Breast epithelium (tissue), 3 donors: ENCODE measurements at regions not wholly inside any gene's neighbourhood (a gene's known extent, or its start where the extent isn't known, plus 50 kb on each side); places are given as distances from the start of the nearest gene placed in this dataset.

Source experiments
- POLR2A ChIP-seq: fragments of 450-650 bp; IDR thresholded peaks from one replicate; pipeline ENCODE4 v1.6.1; 2016; ENCODE audit warnings: antibody characterized with exemption, mild to moderate bottlenecking, moderate library complexity
- POLR2AphosphoS5 ChIP-seq, 3 donors: sonication (generic); formaldehyde crosslinking; IDR thresholded peaks; one replicate each; pipeline ENCODE4 v1.6.1; 2017; ENCODE audit warnings: antibody characterized with exemption in 3 of 3
- TF ChIP-seq, protein P1 (sequence below), 3 donors: fragments of 450-650 bp; IDR thresholded peaks; one replicate each; pipeline ENCODE4 v1.5.1; 2016 to 2017; ENCODE audit warnings: antibody characterized with exemption in 3 of 3, mild to moderate bottlenecking in 3 of 3, moderate library complexity in 3 of 3

GRCh38 chr9:74275872-74276508, 221.1 kb upstream of the RORB start:
- no peak for TF ChIP-seq POLR2A
- TF ChIP-seq, protein P1, sequence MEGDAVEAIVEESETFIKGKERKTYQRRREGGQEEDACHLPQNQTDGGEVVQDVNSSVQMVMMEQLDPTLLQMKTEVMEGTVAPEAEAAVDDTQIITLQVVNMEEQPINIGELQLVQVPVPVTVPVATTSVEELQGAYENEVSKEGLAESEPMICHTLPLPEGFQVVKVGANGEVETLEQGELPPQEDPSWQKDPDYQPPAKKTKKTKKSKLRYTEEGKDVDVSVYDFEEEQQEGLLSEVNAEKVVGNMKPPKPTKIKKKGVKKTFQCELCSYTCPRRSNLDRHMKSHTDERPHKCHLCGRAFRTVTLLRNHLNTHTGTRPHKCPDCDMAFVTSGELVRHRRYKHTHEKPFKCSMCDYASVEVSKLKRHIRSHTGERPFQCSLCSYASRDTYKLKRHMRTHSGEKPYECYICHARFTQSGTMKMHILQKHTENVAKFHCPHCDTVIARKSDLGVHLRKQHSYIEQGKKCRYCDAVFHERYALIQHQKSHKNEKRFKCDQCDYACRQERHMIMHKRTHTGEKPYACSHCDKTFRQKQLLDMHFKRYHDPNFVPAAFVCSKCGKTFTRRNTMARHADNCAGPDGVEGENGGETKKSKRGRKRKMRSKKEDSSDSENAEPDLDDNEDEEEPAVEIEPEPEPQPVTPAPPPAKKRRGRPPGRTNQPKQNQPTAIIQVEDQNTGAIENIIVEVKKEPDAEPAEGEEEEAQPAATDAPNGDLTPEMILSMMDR (IDR thresholded peaks at IDR 0.05) = no peak
- TF ChIP-seq POLR2AphosphoS5 (IDR thresholded peaks at IDR 0.05) = no peak
